ENCODE measurements at regions not wholly inside any gene's neighbourhood (a gene's known extent, or its start where the extent isn't known, plus 50 kb on each side); places are given as distances from the start of the nearest gene placed in this dataset.

- TF ChIP-seq CTCF (IDR thresholded peaks at IDR 0.05) = no peak
- no peaks in the 10 kb centered on the region for H3K27me3 Mint-ChIP-seq (ENCODE audit: low read depth)
- H3K4me1 Mint-ChIP-seq (ENCODE audit: low read depth) = no peaks in the 10 kb centered on the region
- DNase-seq (ENCODE audit: low spot score) = no peak
- peaks cover 4% of the 10 kb centered on the region for H3K9me3 Mint-ChIP-seq (ENCODE audit: low read depth)
- no peak overlapping the region for H3K4me3 Mint-ChIP-seq (ENCODE audit: unreplicated experiment)
- no peaks in the 10 kb centered on the region for H3K36me3 Mint-ChIP-seq (ENCODE audit: low read depth)
- no peak overlapping the region for H3K27ac Mint-ChIP-seq (ENCODE audit: unreplicated experiment)
Measured at GRCh38 chr13:64884976-64885375, 2345.2 kb downstream of the PCDH9 start.

- Mint-ChIP-seq H3K4me3 (ENCODE audit: unreplicated experiment) (no peak overlapping the region), H3K27me3 (ENCODE audit: low read depth) (no peaks in the 10 kb centered on the region), H3K27ac (ENCODE audit: unreplicated experiment) (no peak overlapping the region), H3K9me3 (ENCODE audit: low read depth) (peaks cover 7% of the 10 kb centered on the region), H3K4me1 (ENCODE audit: low read depth) (no peaks in the 10 kb centered on the region), H3K36me3 (ENCODE audit: low read depth) (no peaks in the 10 kb centered on the region)
- no peak for DNase-seq (ENCODE audit: low spot score)
- TF ChIP-seq CTCF (IDR thresholded peaks at IDR 0.05) = no peak
Measured at GRCh38 chr13:64877176-64877575, 2353.0 kb downstream of the PCDH9 start.

GRCh38 chr13:64871742-64872141, 2358.4 kb downstream of the PCDH9 start:
- Mint-ChIP-seq H3K36me3 (ENCODE audit: low read depth) (no peaks in the 10 kb centered on the region), H3K27ac (ENCODE audit: unreplicated experiment) (no peak overlapping the region), H3K4me3 (ENCODE audit: unreplicated experiment) (no peak overlapping the region), H3K9me3 (ENCODE audit: low read depth) (peaks cover 19% of the 10 kb centered on the region), H3K27me3 (ENCODE audit: low read depth) (no peaks in the 10 kb centered on the region), H3K4me1 (ENCODE audit: low read depth) (no peaks in the 10 kb centered on the region)
- DNase-seq (ENCODE audit: low spot score) = no peak
- TF ChIP-seq CTCF (IDR thresholded peaks at IDR 0.05) = no peak

- no peak overlapping the region for H3K4me3 Mint-ChIP-seq (ENCODE audit: unreplicated experiment)
- H3K9me3 Mint-ChIP-seq (ENCODE audit: low read depth) = peaks cover 19% of the 10 kb centered on the region
- no peaks in the 10 kb centered on the region for H3K36me3 Mint-ChIP-seq (ENCODE audit: low read depth)
Measured at GRCh38 chr13:64869539-64869938, 2360.6 kb downstream of the PCDH9 start.

GRCh38 chr13:64867856-64868255, 2362.3 kb downstream of the PCDH9 start:
- Mint-ChIP-seq H3K27ac (ENCODE audit: unreplicated experiment) (no peak overlapping the region), H3K27me3 (ENCODE audit: low read depth) (no peaks in the 10 kb centered on the region), H3K4me1 (ENCODE audit: low read depth) (no peaks in the 10 kb centered on the region), H3K9me3 (ENCODE audit: low read depth) (peaks cover 23% of the 10 kb centered on the region), H3K36me3 (ENCODE audit: low read depth) (no peaks in the 10 kb centered on the region), H3K4me3 (ENCODE audit: unreplicated experiment) (no peak overlapping the region)
- no peak for DNase-seq (ENCODE audit: low spot score)
- no peak for TF ChIP-seq CTCF (IDR thresholded peaks at IDR 0.05)

More at GRCh38 chr13:64869539-64869938, 2360.6 kb downstream of the PCDH9 start:
- Mint-ChIP-seq H3K27ac (ENCODE audit: unreplicated experiment) (no peak overlapping the region), H3K27me3 (ENCODE audit: low read depth) (no peaks in the 10 kb centered on the region), H3K4me1 (ENCODE audit: low read depth) (no peaks in the 10 kb centered on the region)
- no peak for TF ChIP-seq CTCF (IDR thresholded peaks at IDR 0.05)
- DNase-seq (ENCODE audit: low spot score) = no peak
